Erythroblast (primary cell): ENCODE measurements at regions not wholly inside any gene's neighbourhood (a gene's known extent, or its start where the extent isn't known, plus 50 kb on each side); places are given as distances from the start of the nearest gene placed in this dataset.

Experiments
- GATA1 ChIP-seq: IDR thresholded peaks from 2 replicates; pipeline ENCODE4 v1.6.1; 2011; ENCODE audit warnings: low read depth, mild to moderate bottlenecking, control low read depth, low read length, moderate library complexity
- POLR2A ChIP-seq: IDR thresholded peaks from 2 replicates; pipeline ENCODE4 v1.6.1; 2011; ENCODE audit warnings: mild to moderate bottlenecking, low read length

- TF ChIP-seq POLR2A = no peak
- no peak for TF ChIP-seq GATA1
Measured at GRCh38 chr7:17460001-17460400, 161.5 kb downstream of the AHR start.
